Limb (tissue), 2 donors: ENCODE measurements at regions not wholly inside any gene's neighbourhood (a gene's known extent, or its start where the extent isn't known, plus 50 kb on each side); places are given as distances from the start of the nearest gene placed in this dataset.

Experiments
- DNase-seq, 2 donors: peaks; one replicate each; pipeline ENCODE4 v3.0.0-alpha.2; 2016; ENCODE audit errors: extremely low spot score in 2 of 2

GRCh38 chr6:114449659-114450058 is 106.8 kb upstream of the HS3ST5 start:
- DNase-seq = no peak

- DNase-seq = no peak
Measured at GRCh38 chr6:114446342-114446741, 103.5 kb upstream of the HS3ST5 start.

GRCh38 chr6:114445846-114446245 is 103.0 kb upstream of the HS3ST5 start:
- no peak for DNase-seq

GRCh38 chr6:114439411-114439810 is 96.6 kb upstream of the HS3ST5 start:
- no peak for DNase-seq

GRCh38 chr6:114437235-114437634 is 94.4 kb upstream of the HS3ST5 start:
- no peak for DNase-seq

- DNase-seq = no peak
Measured at GRCh38 chr6:114436691-114437090, 93.9 kb upstream of the HS3ST5 start.

GRCh38 chr6:114435985-114436384 is 93.2 kb upstream of the HS3ST5 start:
- no peak for DNase-seq

GRCh38 chr6:114432400-114432799 is 89.6 kb upstream of the HS3ST5 start:
- no peak for DNase-seq

GRCh38 chr6:114431641-114432040 is 88.8 kb upstream of the HS3ST5 start:
- DNase-seq = no peak

GRCh38 chr6:114430534-114431124 is 87.8 kb upstream of the HS3ST5 start:
- DNase-seq = no peak

GRCh38 chr6:114428341-114428740 is 85.5 kb upstream of the HS3ST5 start:
- no peak for DNase-seq

- DNase-seq = no peak
Measured at GRCh38 chr6:114421199-114421598, 78.4 kb upstream of the HS3ST5 start.

GRCh38 chr6:114419175-114419574 is 76.4 kb upstream of the HS3ST5 start:
- DNase-seq = no peak

- DNase-seq = no peak
Measured at GRCh38 chr6:114418304-114418972, 75.6 kb upstream of the HS3ST5 start.

GRCh38 chr6:114407426-114408035 is 64.7 kb upstream of the HS3ST5 start:
- DNase-seq = no peak

GRCh38 chr6:114404339-114404955 is 61.6 kb upstream of the HS3ST5 start:
- DNase-seq = no peak

GRCh38 chr6:114403858-114404257 is 61.0 kb upstream of the HS3ST5 start:
- DNase-seq = no peak

GRCh38 chr6:114398481-114398880 is 55.7 kb upstream of the HS3ST5 start:
- no peak for DNase-seq
